Erythroblast (primary cell): ENCODE measurements at regions not wholly inside any gene's neighbourhood (a gene's known extent, or its start where the extent isn't known, plus 50 kb on each side); places are given as distances from the start of the nearest gene placed in this dataset.

Experiments
- GATA1 ChIP-seq: IDR thresholded peaks from 2 replicates; pipeline ENCODE4 v1.6.1; 2011; ENCODE audit warnings: low read depth, mild to moderate bottlenecking, control low read depth, low read length, moderate library complexity
- POLR2A ChIP-seq: IDR thresholded peaks from 2 replicates; pipeline ENCODE4 v1.6.1; 2011; ENCODE audit warnings: mild to moderate bottlenecking, low read length

DNA sequence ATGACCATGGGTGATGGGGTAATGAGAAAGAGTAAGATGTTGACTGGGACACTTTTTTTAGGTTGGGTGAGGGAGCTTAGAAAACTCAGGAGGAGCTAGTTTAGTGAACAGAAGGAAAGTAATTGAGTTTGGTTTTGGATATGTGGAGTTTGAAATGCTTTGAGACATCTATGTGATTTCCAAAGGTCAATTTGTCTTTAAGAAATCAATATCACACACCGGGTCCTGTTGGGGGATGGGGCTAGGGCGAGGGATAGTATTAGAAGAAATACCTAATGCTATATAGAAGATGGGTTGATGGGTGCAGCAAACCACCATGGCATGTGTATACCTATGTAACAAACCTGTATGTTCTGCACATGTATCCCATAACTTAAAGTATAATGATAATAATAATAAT, 118.4 kb downstream of the ASCL1 start:
- TF ChIP-seq POLR2A (no peak), GATA1 (no peak)
